ENCODE measurements at regions not wholly inside any gene's neighbourhood (a gene's known extent, or its start where the extent isn't known, plus 50 kb on each side); places are given as distances from the start of the nearest gene placed in this dataset.
A peak's percentile ranks its signal among the peaks of the same experiment; 100 is the strongest.

- H3K4me1 ChIP-seq (ENCODE audit: control insufficient read depth, insufficient read depth, low read length) = peaks cover 2% of the 10 kb centered on the region
- H3K4me3 ChIP-seq (ENCODE audit: low read length) = no peak overlapping the region
- H3K27ac ChIP-seq (ENCODE audit: low read length) = no peak overlapping the region
- H3K27me3 ChIP-seq (ENCODE audit: control insufficient read depth, insufficient read depth, low read length) = peaks cover 24% of the 10 kb centered on the region
- 18% methylated on average over 8 of the region's 10 CpGs for WGBS (ENCODE audit: insufficient coverage)
- no peak for DNase-seq
- no peaks in the 10 kb centered on the region for H3K9me3 ChIP-seq (replicated peaks; ENCODE audit: control insufficient read depth, low read depth, low read length)
- no peaks in the 10 kb centered on the region for H3K36me3 ChIP-seq (ENCODE audit: control insufficient read depth, insufficient read depth, low read length)
Observed at GRCh38 chr1:65526049-65526556, 105.6 kb downstream of the LEPR start.

GRCh38 chr1:65527190-65527589, 106.7 kb downstream of the LEPR start:
- H3K4me1 ChIP-seq (ENCODE audit: control insufficient read depth, insufficient read depth, low read length) = peaks cover 2% of the 10 kb centered on the region
- no peaks in the 10 kb centered on the region for H3K36me3 ChIP-seq (ENCODE audit: control insufficient read depth, insufficient read depth, low read length)
- peaks cover 3% of the 10 kb centered on the region for H3K9me3 ChIP-seq (replicated peaks; ENCODE audit: control insufficient read depth, low read depth, low read length)
- WGBS (ENCODE audit: insufficient coverage) = no CpG with 5 or more reads among the region's 3 CpGs
- no peak overlapping the region for H3K4me3 ChIP-seq (ENCODE audit: low read length)
- H3K27me3 ChIP-seq (ENCODE audit: control insufficient read depth, insufficient read depth, low read length) = peaks cover 24% of the 10 kb centered on the region
- H3K27ac ChIP-seq (ENCODE audit: low read length) = peak overlapping the region; percentile 59
- peak; percentile 49 for DNase-seq

- Histone ChIP-seq H3K4me3 (ENCODE audit: low read length) (no peak overlapping the region), H3K9me3 (replicated peaks; ENCODE audit: control insufficient read depth, low read depth, low read length) (peaks cover 3% of the 10 kb centered on the region), H3K27ac (ENCODE audit: low read length) (peak overlapping the region; percentile 59), H3K36me3 (ENCODE audit: control insufficient read depth, insufficient read depth, low read length) (no peaks in the 10 kb centered on the region), H3K27me3 (ENCODE audit: control insufficient read depth, insufficient read depth, low read length) (peaks cover 24% of the 10 kb centered on the region), H3K4me1 (ENCODE audit: control insufficient read depth, insufficient read depth, low read length) (peaks cover 2% of the 10 kb centered on the region)
- DNase-seq = peak; percentile 85
- 20% methylated on average over 2 of the region's 5 CpGs for WGBS (ENCODE audit: insufficient coverage)
Observed at GRCh38 chr1:65527707-65528503, 107.4 kb downstream of the LEPR start.

GRCh38 chr1:65531972-65532570, 111.6 kb downstream of the LEPR start:
- Histone ChIP-seq H3K4me1 (ENCODE audit: control insufficient read depth, insufficient read depth, low read length) (peaks cover 2% of the 10 kb centered on the region), H3K27me3 (ENCODE audit: control insufficient read depth, insufficient read depth, low read length) (peaks cover 2% of the 10 kb centered on the region), H3K4me3 (ENCODE audit: low read length) (no peak overlapping the region), H3K36me3 (ENCODE audit: control insufficient read depth, insufficient read depth, low read length) (no peaks in the 10 kb centered on the region), H3K9me3 (replicated peaks; ENCODE audit: control insufficient read depth, low read depth, low read length) (peaks cover 3% of the 10 kb centered on the region), H3K27ac (ENCODE audit: low read length) (no peak overlapping the region)
- DNase-seq = no peak
- WGBS (ENCODE audit: insufficient coverage) = no CpG with 5 or more reads among the region's 4 CpGs

- 83% methylated on average over 1 of the region's 2 CpGs for WGBS (ENCODE audit: insufficient coverage)
Observed at GRCh38 chr1:65535981-65536380, 115.5 kb downstream of the LEPR start.

GRCh38 chr1:65538086-65538485, 117.6 kb downstream of the LEPR start:
- DNase-seq = no peak
- Histone ChIP-seq H3K4me3 (ENCODE audit: low read length) (no peak overlapping the region), H3K36me3 (ENCODE audit: control insufficient read depth, insufficient read depth, low read length) (no peaks in the 10 kb centered on the region), H3K4me1 (ENCODE audit: control insufficient read depth, insufficient read depth, low read length) (peaks cover 2% of the 10 kb centered on the region), H3K9me3 (replicated peaks; ENCODE audit: control insufficient read depth, low read depth, low read length) (no peaks in the 10 kb centered on the region), H3K27ac (ENCODE audit: low read length) (no peak overlapping the region), H3K27me3 (ENCODE audit: control insufficient read depth, insufficient read depth, low read length) (no peaks in the 10 kb centered on the region)
- WGBS (ENCODE audit: insufficient coverage) = no CpG with 5 or more reads among the region's 2 CpGs

More at GRCh38 chr1:65535981-65536380, 115.5 kb downstream of the LEPR start:
- H3K27ac ChIP-seq (ENCODE audit: low read length) = no peak overlapping the region
- no peaks in the 10 kb centered on the region for H3K27me3 ChIP-seq (ENCODE audit: control insufficient read depth, insufficient read depth, low read length)
- no peaks in the 10 kb centered on the region for H3K36me3 ChIP-seq (ENCODE audit: control insufficient read depth, insufficient read depth, low read length)
- peaks cover 2% of the 10 kb centered on the region for H3K4me1 ChIP-seq (ENCODE audit: control insufficient read depth, insufficient read depth, low read length)
- DNase-seq = no peak
- H3K4me3 ChIP-seq (ENCODE audit: low read length) = no peak overlapping the region
- peaks cover 3% of the 10 kb centered on the region for H3K9me3 ChIP-seq (replicated peaks; ENCODE audit: control insufficient read depth, low read depth, low read length)

- no peak for DNase-seq
- no peaks in the 10 kb centered on the region for H3K9me3 ChIP-seq (replicated peaks; ENCODE audit: control insufficient read depth, low read depth, low read length)
Observed at GRCh38 chr1:65538664-65539063, 118.2 kb downstream of the LEPR start.

GRCh38 chr1:65539266-65540131, 119.0 kb downstream of the LEPR start:
- no peak overlapping the region for H3K4me3 ChIP-seq (ENCODE audit: low read length)
- WGBS (ENCODE audit: insufficient coverage) = 80% methylated on average over 1 of the region's 5 CpGs
- peaks cover 2% of the 10 kb centered on the region for H3K4me1 ChIP-seq (ENCODE audit: control insufficient read depth, insufficient read depth, low read length)
- no peaks in the 10 kb centered on the region for H3K36me3 ChIP-seq (ENCODE audit: control insufficient read depth, insufficient read depth, low read length)
- H3K9me3 ChIP-seq (replicated peaks; ENCODE audit: control insufficient read depth, low read depth, low read length) = no peaks in the 10 kb centered on the region
- H3K27me3 ChIP-seq (ENCODE audit: control insufficient read depth, insufficient read depth, low read length) = no peaks in the 10 kb centered on the region
- no peak overlapping the region for H3K27ac ChIP-seq (ENCODE audit: low read length)
- DNase-seq = no peak

More at GRCh38 chr1:65538664-65539063, 118.2 kb downstream of the LEPR start:
- WGBS (ENCODE audit: insufficient coverage) = no CpG with 5 or more reads among the region's 1 CpG
- H3K4me1 ChIP-seq (ENCODE audit: control insufficient read depth, insufficient read depth, low read length) = peaks cover 2% of the 10 kb centered on the region
- no peak overlapping the region for H3K27ac ChIP-seq (ENCODE audit: low read length)
- H3K36me3 ChIP-seq (ENCODE audit: control insufficient read depth, insufficient read depth, low read length) = no peaks in the 10 kb centered on the region
- no peaks in the 10 kb centered on the region for H3K27me3 ChIP-seq (ENCODE audit: control insufficient read depth, insufficient read depth, low read length)
- no peak overlapping the region for H3K4me3 ChIP-seq (ENCODE audit: low read length)

GRCh38 chr1:65541161-65541560, 120.7 kb downstream of the LEPR start:
- Histone ChIP-seq H3K36me3 (ENCODE audit: control insufficient read depth, insufficient read depth, low read length) (no peaks in the 10 kb centered on the region), H3K4me1 (ENCODE audit: control insufficient read depth, insufficient read depth, low read length) (peaks cover 2% of the 10 kb centered on the region), H3K4me3 (ENCODE audit: low read length) (no peak overlapping the region), H3K9me3 (replicated peaks; ENCODE audit: control insufficient read depth, low read depth, low read length) (no peaks in the 10 kb centered on the region), H3K27me3 (ENCODE audit: control insufficient read depth, insufficient read depth, low read length) (no peaks in the 10 kb centered on the region), H3K27ac (ENCODE audit: low read length) (no peak overlapping the region)
- WGBS (ENCODE audit: insufficient coverage) = no CpG with 5 or more reads among the region's 2 CpGs
- no peak for DNase-seq

- no peak overlapping the region for H3K27ac ChIP-seq (ENCODE audit: low read length)
- H3K4me3 ChIP-seq (ENCODE audit: low read length) = no peak overlapping the region
- no peaks in the 10 kb centered on the region for H3K9me3 ChIP-seq (replicated peaks; ENCODE audit: control insufficient read depth, low read depth, low read length)
- no peaks in the 10 kb centered on the region for H3K36me3 ChIP-seq (ENCODE audit: control insufficient read depth, insufficient read depth, low read length)
- peaks cover 2% of the 10 kb centered on the region for H3K4me1 ChIP-seq (ENCODE audit: control insufficient read depth, insufficient read depth, low read length)
- no peaks in the 10 kb centered on the region for H3K27me3 ChIP-seq (ENCODE audit: control insufficient read depth, insufficient read depth, low read length)
- no peak for DNase-seq
Observed at GRCh38 chr1:65541865-65542264, 121.4 kb downstream of the LEPR start.
